Activated CD4-positive, alpha-beta T cell treated with anti-CD3 and anti-CD28 coated beads, Interleukin-2, amount 10 ng/mL, durations not matched to agents 24 days and 14 days (primary cell): ENCODE measurements at regions not wholly inside any gene's neighbourhood (a gene's known extent, or its start where the extent isn't known, plus 50 kb on each side); places are given as distances from the start of the nearest gene placed in this dataset.
A peak's percentile ranks its signal among the peaks of the same experiment; 100 is the strongest.
"Not testable (repeated sequence)": the region's sequence is repeated elsewhere in the genome, so short reads cannot be mapped to it uniquely, and the experiment has no call there.

ENCODE experiments used
- DNase-seq: peaks from one replicate; pipeline ENCODE4 v3.0.0; 2022
- H3K27ac Mint-ChIP-seq: one replicate; pipeline ENCODE4 v1.8.0; 2022; ENCODE audit warnings: mild to moderate bottlenecking, mixed read lengths
- H3K27me3 Mint-ChIP-seq: one replicate; pipeline ENCODE4 v1.8.0; 2022; ENCODE audit warnings: mixed read lengths
- H3K36me3 Mint-ChIP-seq: one replicate; pipeline ENCODE4 v1.8.0; 2022; ENCODE audit warnings: low read depth, mild to moderate bottlenecking, mixed read lengths
- H3K4me1 Mint-ChIP-seq: one replicate; pipeline ENCODE4 v1.8.0; 2021; ENCODE audit warnings: mixed read lengths
- H3K4me3 Mint-ChIP-seq: one replicate; pipeline ENCODE4 v1.8.0; 2022; ENCODE audit warnings: mild to moderate bottlenecking, moderate library complexity, mixed read lengths
- H3K9me3 Mint-ChIP-seq: one replicate; pipeline ENCODE4 v1.8.0; 2021; ENCODE audit warnings: mixed read lengths
- intact Hi-C: fragments of 100-400 bp; cut with micrococcal nuclease; formaldehyde crosslinking; loops from one replicate; pipeline ENCODE4 v1.15.1; 2023

DNA sequence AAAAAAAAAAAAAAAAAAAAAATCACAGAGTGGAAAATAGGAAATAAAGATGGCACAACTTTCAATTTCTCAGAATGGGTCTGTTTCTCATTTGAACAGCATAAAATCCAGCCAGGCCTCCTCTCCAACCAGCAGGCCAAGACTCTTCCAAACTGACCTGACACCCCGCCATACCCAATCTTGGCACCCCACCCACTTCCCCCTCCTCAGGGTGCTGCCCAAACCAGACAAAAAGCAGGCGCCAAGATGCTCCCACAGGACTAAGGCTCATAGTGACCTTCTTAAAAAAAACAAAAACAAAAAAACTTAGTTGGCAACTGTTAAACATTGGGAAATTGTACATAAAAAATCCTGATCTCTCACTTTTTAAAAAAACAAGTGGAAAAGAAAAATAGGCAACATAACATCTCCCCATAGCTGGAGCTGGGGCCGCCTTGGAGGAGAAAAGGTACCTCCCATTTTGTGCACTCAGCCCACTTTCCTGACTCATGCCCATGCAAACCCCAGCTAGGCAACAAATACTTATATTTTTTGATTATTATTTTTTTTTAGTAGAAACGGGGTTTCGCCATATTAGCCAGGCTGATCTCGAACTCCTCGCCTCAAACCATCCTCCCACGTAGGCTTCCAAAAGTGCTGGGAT lies 205.9 kb downstream of the NPIPA8 start:
- intact Hi-C loops, H3K27me3 Mint-ChIP-seq: not testable (repeated sequence)

DNA sequence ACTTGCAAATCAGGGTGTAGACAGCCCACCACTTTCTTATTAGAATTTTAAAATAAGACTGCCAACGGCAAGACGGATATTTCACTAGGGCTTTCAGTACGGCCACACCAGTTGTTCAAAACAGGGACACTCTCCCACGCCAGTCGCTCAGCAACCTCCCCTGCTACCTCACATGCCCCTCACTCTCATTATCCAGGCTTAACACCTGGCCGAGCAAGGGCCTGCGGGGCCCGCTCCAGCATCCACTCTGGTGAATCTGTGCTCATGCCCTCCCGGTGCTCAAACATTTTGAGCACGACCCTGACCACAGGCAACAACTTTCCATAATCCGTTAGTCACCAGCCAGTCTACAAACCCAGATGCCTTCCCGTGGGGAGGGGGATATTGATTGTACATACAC lies 209.5 kb downstream of the NPIPA8 start:
- H3K4me3 Mint-ChIP-seq, H3K36me3 Mint-ChIP-seq, H3K4me1 Mint-ChIP-seq, H3K27me3 Mint-ChIP-seq, intact Hi-C loops, H3K27ac Mint-ChIP-seq, H3K9me3 Mint-ChIP-seq, DNase-seq: not testable (repeated sequence)

More for the DNA sequence above, 205.9 kb downstream of the NPIPA8 start:
- DNase-seq, H3K4me1 Mint-ChIP-seq, H3K9me3 Mint-ChIP-seq, H3K36me3 Mint-ChIP-seq, H3K27ac Mint-ChIP-seq, H3K4me3 Mint-ChIP-seq: not testable (repeated sequence)

DNA sequence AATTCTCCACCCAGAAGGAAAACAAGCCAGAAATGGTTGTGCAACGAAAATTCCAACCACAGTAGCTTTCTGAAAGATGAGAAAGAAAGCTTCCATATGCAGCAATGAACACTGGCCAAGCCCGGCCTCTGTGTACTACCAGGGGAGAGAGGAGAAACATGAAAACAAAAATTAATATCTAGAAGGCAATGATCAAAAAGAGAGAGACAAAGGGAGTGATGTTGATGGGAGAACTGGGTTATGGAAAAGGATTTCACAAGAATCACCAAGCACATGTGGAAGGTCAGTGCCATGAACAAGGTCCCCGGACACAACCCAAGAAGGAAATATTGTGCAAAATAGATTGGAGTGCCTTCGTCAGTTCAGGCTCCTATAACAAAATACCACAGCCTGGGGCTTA lies 217.4 kb downstream of the NPIPA8 start:
- H3K9me3 Mint-ChIP-seq: not testable (repeated sequence)

GRCh38 chr16:18118684-18119083 lies 217.9 kb downstream of the NPIPA8 start:
- H3K4me1 Mint-ChIP-seq, H3K4me3 Mint-ChIP-seq, intact Hi-C loops, H3K27me3 Mint-ChIP-seq, DNase-seq, H3K36me3 Mint-ChIP-seq, H3K9me3 Mint-ChIP-seq, H3K27ac Mint-ChIP-seq: not testable (repeated sequence)

More for the DNA sequence above, 217.4 kb downstream of the NPIPA8 start:
- intact Hi-C loops, H3K27me3 Mint-ChIP-seq, H3K4me1 Mint-ChIP-seq, H3K4me3 Mint-ChIP-seq, H3K27ac Mint-ChIP-seq, H3K36me3 Mint-ChIP-seq, DNase-seq: not testable (repeated sequence)

DNA sequence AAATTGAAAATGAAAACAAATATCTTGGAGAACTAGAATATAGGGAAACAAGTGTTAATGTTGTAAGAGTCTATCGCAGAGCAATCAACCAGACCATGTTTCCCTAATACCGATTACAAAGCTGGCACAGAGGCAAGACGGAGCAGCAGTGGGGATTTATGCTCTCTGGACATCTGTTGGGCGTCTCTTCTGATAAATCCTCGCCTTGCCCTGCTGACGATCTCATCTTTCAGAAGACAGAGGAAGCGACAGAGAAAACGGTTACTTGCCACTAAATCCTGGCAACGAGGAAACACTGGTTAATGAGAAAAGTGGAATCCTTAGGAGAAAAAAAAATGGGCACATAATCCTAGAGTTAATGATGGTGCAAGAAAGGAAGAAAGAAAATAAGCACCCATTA lies 218.5 kb downstream of the NPIPA8 start:
- DNase-seq, H3K27me3 Mint-ChIP-seq, H3K4me1 Mint-ChIP-seq, intact Hi-C loops, H3K9me3 Mint-ChIP-seq, H3K4me3 Mint-ChIP-seq, H3K36me3 Mint-ChIP-seq, H3K27ac Mint-ChIP-seq: not testable (repeated sequence)

- H3K4me1 Mint-ChIP-seq, H3K27me3 Mint-ChIP-seq, H3K4me3 Mint-ChIP-seq, H3K27ac Mint-ChIP-seq, DNase-seq, H3K9me3 Mint-ChIP-seq, H3K36me3 Mint-ChIP-seq, intact Hi-C loops: not testable (repeated sequence)
These were observed 232.1 kb downstream of the NPIPA8 start for GRCh38 chr16:18104412-18104811.

- H3K9me3 Mint-ChIP-seq, intact Hi-C loops, H3K4me1 Mint-ChIP-seq, H3K4me3 Mint-ChIP-seq, H3K36me3 Mint-ChIP-seq, H3K27me3 Mint-ChIP-seq, H3K27ac Mint-ChIP-seq, DNase-seq: not testable (repeated sequence)
These were observed 235.5 kb downstream of the NPIPA8 start for GRCh38 chr16:18101077-18101476.

- intact Hi-C loops, H3K4me1 Mint-ChIP-seq, H3K4me3 Mint-ChIP-seq, H3K36me3 Mint-ChIP-seq, H3K27ac Mint-ChIP-seq, DNase-seq, H3K27me3 Mint-ChIP-seq, H3K9me3 Mint-ChIP-seq: not testable (repeated sequence)
These were observed 243.9 kb downstream of the NPIPA8 start for GRCh38 chr16:18092605-18093004.

DNA sequence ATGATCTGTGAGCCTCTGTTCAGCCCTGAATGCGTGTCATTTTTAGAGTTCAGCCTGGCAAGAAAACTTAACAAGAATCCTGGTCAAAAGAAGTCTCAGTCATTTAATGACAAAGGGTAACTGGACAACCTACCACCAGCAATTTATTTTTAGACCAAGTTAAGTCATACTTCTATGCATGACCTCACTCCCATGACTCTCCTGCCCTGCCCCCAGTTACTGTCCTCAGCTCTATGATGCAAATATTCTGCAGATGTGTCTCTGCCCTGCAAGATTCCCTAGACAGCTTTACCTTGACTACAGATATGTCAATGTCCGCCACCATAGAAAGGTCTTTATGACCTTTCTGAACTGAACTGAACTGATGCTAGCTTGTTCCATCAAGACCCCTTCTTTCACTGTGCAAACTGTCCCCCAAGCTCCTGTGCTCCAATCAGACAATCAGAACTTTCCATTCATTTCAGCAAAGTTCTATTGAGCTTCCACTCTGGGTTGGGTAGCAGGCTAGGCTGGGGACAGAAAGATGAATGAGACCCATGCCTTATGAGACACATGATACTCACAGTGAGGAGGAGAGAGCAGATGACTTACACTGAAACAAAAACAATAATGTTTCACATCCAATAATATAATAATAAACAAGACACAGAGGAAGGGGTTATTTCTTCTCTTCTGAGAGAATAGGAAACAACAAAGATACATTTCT lies 255.7 kb downstream of the NPIPA8 start:
- intact Hi-C loops, H3K27me3 Mint-ChIP-seq: not testable (repeated sequence)

GRCh38 chr16:18077910-18078309 lies 258.6 kb downstream of the NPIPA8 start:
- DNase-seq, H3K27me3 Mint-ChIP-seq, H3K27ac Mint-ChIP-seq, intact Hi-C loops, H3K4me1 Mint-ChIP-seq, H3K36me3 Mint-ChIP-seq, H3K4me3 Mint-ChIP-seq, H3K9me3 Mint-ChIP-seq: not testable (repeated sequence)

More for the DNA sequence above, 255.7 kb downstream of the NPIPA8 start:
- not testable (repeated sequence) for H3K4me1 Mint-ChIP-seq, H3K36me3 Mint-ChIP-seq, H3K4me3 Mint-ChIP-seq, H3K9me3 Mint-ChIP-seq, H3K27ac Mint-ChIP-seq
- DNase-seq: peak; percentile 9

DNA sequence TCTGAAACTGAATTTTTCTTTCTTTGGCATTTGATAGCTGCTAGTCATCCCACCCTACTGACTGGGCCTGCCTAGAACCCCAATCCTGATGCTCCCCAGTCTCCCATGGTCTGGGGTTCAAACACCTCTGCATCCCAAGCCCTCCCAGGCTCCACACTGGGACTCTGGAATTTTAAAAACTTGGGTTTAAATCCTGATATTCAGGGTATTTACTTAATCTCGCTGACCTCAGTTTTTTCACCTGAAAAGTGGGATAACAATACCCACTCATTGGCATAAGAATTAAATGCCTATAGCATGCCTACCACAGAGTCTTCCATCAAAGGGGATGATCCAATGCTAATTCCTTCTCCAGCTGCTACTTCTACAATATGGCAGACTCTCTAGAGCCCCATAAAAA lies 264.4 kb downstream of the NPIPA8 start:
- DNase-seq: no peak
- H3K4me1 Mint-ChIP-seq: no peaks in the 10 kb centered on the region
- intact Hi-C loops: no loop called here
- no peaks in the 10 kb centered on the region for H3K9me3 Mint-ChIP-seq
- no peaks in the 10 kb centered on the region for H3K36me3 Mint-ChIP-seq
- H3K4me3 Mint-ChIP-seq: no peak overlapping the region
- no peak overlapping the region for H3K27ac Mint-ChIP-seq
- no peaks in the 10 kb centered on the region for H3K27me3 Mint-ChIP-seq

DNA sequence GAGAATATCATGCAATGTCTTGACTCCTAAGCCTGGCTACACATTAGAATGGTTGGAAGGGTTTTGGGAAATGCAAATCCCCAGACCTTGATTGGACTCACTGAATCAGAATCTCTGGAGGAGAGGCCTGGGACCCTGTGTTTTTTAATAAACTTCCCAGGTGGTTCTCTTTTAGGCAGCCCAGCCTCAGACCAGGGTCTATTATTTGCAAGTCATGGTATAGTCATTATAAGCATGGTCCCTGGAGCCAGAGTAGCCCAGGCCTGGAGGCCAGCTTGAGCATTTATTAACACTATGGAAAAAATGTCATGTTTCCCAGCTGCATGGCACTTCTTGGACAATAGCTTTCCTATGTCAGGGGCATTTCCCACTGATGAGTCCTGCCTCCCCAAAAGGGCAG lies 266.9 kb downstream of the NPIPA8 start:
- no peak overlapping the region for H3K27ac Mint-ChIP-seq
- H3K4me1 Mint-ChIP-seq: no peaks in the 10 kb centered on the region
- intact Hi-C loops: no loop called here
- no peaks in the 10 kb centered on the region for H3K36me3 Mint-ChIP-seq
- no peak for DNase-seq
- H3K9me3 Mint-ChIP-seq: no peaks in the 10 kb centered on the region
- no peak overlapping the region for H3K4me3 Mint-ChIP-seq
- H3K27me3 Mint-ChIP-seq: no peaks in the 10 kb centered on the region

DNA sequence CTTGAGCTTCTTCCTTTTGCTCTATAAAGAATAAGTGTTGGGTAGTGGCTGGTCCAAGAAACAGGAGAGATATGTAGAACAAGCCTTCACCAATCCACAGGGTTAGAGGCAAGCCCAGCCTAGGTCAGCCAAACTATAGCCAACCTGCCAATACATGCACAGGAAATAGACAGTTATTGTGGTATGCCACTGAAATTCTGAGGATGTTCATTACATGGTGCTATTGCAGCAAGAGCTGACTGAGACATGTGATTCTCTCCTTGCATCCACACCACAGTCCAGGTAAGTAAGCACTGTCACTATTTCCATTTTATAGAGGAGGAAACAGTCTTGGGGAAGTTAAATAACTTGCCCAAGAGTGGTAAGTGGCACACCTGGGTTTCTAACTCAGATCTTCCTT lies 268.1 kb downstream of the NPIPA8 start:
- Mint-ChIP-seq H3K4me3 (no peak overlapping the region), H3K36me3 (no peaks in the 10 kb centered on the region), H3K4me1 (no peaks in the 10 kb centered on the region), H3K9me3 (no peaks in the 10 kb centered on the region), H3K27ac (no peak overlapping the region), H3K27me3 (no peaks in the 10 kb centered on the region)
- intact Hi-C loops: no loop called here
- DNase-seq: peak; percentile 12

- no peaks in the 10 kb centered on the region for H3K4me1 Mint-ChIP-seq
These were observed 273.8 kb downstream of the NPIPA8 start for GRCh38 chr16:18062713-18063112.

DNA sequence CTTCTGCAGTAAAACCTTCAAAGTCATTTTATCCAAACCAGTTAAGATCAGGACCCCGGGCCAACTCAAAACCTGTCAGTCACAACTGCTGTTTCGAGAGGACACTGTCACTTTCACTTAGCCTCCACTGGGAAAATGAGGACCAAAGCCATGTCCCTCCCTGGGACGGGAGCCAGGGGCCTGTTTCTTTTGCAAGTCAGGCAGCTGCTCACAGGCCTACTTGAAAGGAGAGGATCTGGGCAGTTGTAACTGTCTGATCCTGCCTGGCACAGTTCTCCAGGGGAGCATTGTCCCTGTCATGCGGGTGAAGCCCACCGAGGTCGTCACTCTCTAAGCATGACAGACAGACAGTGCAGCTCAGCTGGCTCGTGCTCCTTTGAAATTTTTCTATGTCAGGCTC lies 276.2 kb downstream of the NPIPA8 start:
- H3K27me3 Mint-ChIP-seq: peaks cover 2% of the 10 kb centered on the region
- intact Hi-C loops: no loop called here
- no peak for DNase-seq
- no peak overlapping the region for H3K27ac Mint-ChIP-seq
- H3K4me1 Mint-ChIP-seq: no peaks in the 10 kb centered on the region
- no peak overlapping the region for H3K4me3 Mint-ChIP-seq
- H3K9me3 Mint-ChIP-seq: no peaks in the 10 kb centered on the region
- no peaks in the 10 kb centered on the region for H3K36me3 Mint-ChIP-seq

More at GRCh38 chr16:18062713-18063112, 273.8 kb downstream of the NPIPA8 start:
- intact Hi-C loops: no loop called here
- Mint-ChIP-seq H3K27me3 (peaks cover 2% of the 10 kb centered on the region), H3K4me3 (no peak overlapping the region), H3K36me3 (no peaks in the 10 kb centered on the region), H3K9me3 (no peaks in the 10 kb centered on the region), H3K27ac (no peak overlapping the region)
- DNase-seq: no peak
